ENCODE measurements at regions not wholly inside any gene's neighbourhood (a gene's known extent, or its start where the extent isn't known, plus 50 kb on each side); places are given as distances from the start of the nearest gene placed in this dataset.

- H3K4me3 Mint-ChIP-seq = no peak overlapping the region
- no peak overlapping the region for H3K27ac Mint-ChIP-seq
These were observed 432.3 kb downstream of the TMEM114 start for GRCh38 chr16:8158051-8158450.

DNA sequence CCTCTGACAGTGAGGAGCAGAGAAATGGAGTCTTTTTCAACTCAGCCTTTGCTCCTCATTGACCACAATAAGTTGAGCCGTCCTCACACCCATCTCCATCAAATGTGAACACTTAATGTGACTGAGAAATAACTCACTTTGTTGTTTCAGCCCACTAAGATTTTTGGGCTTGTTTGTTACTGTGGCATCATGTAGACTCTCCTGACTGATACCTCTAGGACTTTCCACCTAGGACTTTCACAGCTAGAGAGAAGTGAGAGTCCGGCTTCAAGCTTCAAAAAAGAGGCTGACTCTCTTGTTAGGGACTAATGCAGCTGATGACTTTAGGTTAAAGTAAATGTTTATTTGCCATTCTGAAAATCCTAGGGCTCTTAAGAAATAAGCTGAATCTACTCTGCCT is 435.0 kb downstream of the TMEM114 start:
- Histone ChIP-seq H3K79me2 (ENCODE audit: low read depth) (no peaks in the 10 kb centered on the region), H3K4me2 (no peak overlapping the region), H3K27ac (no peak overlapping the region), H3K4me1 (no peaks in the 10 kb centered on the region), H3K27me3 (no peaks in the 10 kb centered on the region), H3F3A (ENCODE audit: low read depth) (no peaks in the 10 kb centered on the region), H3K36me3 (no peaks in the 10 kb centered on the region), H2AFZ (replicated peaks) (no peak overlapping the region), H3K4me3 (no peak overlapping the region), H4K20me1 (ENCODE audit: low read depth) (no peaks in the 10 kb centered on the region), H3K9ac (no peak overlapping the region), H3K9me3 (ENCODE audit: low read depth) (no peaks in the 10 kb centered on the region)
- H3K4me1 Mint-ChIP-seq = no peaks in the 10 kb centered on the region
- H3K27me3 Mint-ChIP-seq (ENCODE audit: insufficient read depth, low read depth) = peaks cover 3% of the 10 kb centered on the region
- no peak for DNase-seq (ENCODE audit: low spot score)
- H3K36me3 Mint-ChIP-seq = no peaks in the 10 kb centered on the region
- no peak for TF ChIP-seq EZH2phosphoT487 (IDR thresholded peaks at IDR 0.05)
- TF ChIP-seq, protein P1, sequence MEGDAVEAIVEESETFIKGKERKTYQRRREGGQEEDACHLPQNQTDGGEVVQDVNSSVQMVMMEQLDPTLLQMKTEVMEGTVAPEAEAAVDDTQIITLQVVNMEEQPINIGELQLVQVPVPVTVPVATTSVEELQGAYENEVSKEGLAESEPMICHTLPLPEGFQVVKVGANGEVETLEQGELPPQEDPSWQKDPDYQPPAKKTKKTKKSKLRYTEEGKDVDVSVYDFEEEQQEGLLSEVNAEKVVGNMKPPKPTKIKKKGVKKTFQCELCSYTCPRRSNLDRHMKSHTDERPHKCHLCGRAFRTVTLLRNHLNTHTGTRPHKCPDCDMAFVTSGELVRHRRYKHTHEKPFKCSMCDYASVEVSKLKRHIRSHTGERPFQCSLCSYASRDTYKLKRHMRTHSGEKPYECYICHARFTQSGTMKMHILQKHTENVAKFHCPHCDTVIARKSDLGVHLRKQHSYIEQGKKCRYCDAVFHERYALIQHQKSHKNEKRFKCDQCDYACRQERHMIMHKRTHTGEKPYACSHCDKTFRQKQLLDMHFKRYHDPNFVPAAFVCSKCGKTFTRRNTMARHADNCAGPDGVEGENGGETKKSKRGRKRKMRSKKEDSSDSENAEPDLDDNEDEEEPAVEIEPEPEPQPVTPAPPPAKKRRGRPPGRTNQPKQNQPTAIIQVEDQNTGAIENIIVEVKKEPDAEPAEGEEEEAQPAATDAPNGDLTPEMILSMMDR (IDR thresholded peaks at IDR 0.05) = no peak
- TF ChIP-seq EZH2 (IDR thresholded peaks at IDR 0.05) = no peak
- peaks cover 8% of the 10 kb centered on the region for H3K9me3 Mint-ChIP-seq
- no peak overlapping the region for H3K27ac Mint-ChIP-seq
- no peak overlapping the region for H3K4me3 Mint-ChIP-seq

More at GRCh38 chr16:8158051-8158450, 432.3 kb downstream of the TMEM114 start:
- H4K20me1 ChIP-seq (ENCODE audit: low read depth) = no peaks in the 10 kb centered on the region
- H3K9me3 Mint-ChIP-seq = peaks cover 8% of the 10 kb centered on the region
- H3K9ac ChIP-seq = no peak overlapping the region
- H3K4me1 ChIP-seq = no peaks in the 10 kb centered on the region
- H3K9me3 ChIP-seq (ENCODE audit: low read depth) = no peaks in the 10 kb centered on the region
- H3K27me3 Mint-ChIP-seq (ENCODE audit: insufficient read depth, low read depth) = peaks cover 3% of the 10 kb centered on the region
- no peak overlapping the region for H3K27ac ChIP-seq
- no peaks in the 10 kb centered on the region for H3K36me3 Mint-ChIP-seq
- no peaks in the 10 kb centered on the region for H3F3A ChIP-seq (ENCODE audit: low read depth)
- no peaks in the 10 kb centered on the region for H3K79me2 ChIP-seq (ENCODE audit: low read depth)
- no peaks in the 10 kb centered on the region for H3K36me3 ChIP-seq
- no peak overlapping the region for H3K4me2 ChIP-seq
- H2AFZ ChIP-seq (replicated peaks) = no peak overlapping the region
- no peak for TF ChIP-seq EZH2phosphoT487 (IDR thresholded peaks at IDR 0.05)
- TF ChIP-seq, protein P1 (IDR thresholded peaks at IDR 0.05) = no peak
- no peak for TF ChIP-seq EZH2 (IDR thresholded peaks at IDR 0.05)
- H3K4me1 Mint-ChIP-seq = no peaks in the 10 kb centered on the region
- DNase-seq (ENCODE audit: low spot score) = no peak
- H3K27me3 ChIP-seq = no peaks in the 10 kb centered on the region
- H3K4me3 ChIP-seq = no peak overlapping the region

GRCh38 chr16:8146256-8147012 is 443.9 kb downstream of the TMEM114 start:
- Histone ChIP-seq H3K79me2 (ENCODE audit: low read depth) (no peaks in the 10 kb centered on the region), H3K4me1 (no peaks in the 10 kb centered on the region), H3K9ac (no peak overlapping the region), H3K36me3 (no peaks in the 10 kb centered on the region), H3K27me3 (no peaks in the 10 kb centered on the region), H3K27ac (no peak overlapping the region), H4K20me1 (ENCODE audit: low read depth) (no peaks in the 10 kb centered on the region), H3F3A (ENCODE audit: low read depth) (no peaks in the 10 kb centered on the region), H3K9me3 (ENCODE audit: low read depth) (no peaks in the 10 kb centered on the region), H3K4me3 (no peak overlapping the region), H3K4me2 (no peak overlapping the region), H2AFZ (replicated peaks) (no peak overlapping the region)
- no peaks in the 10 kb centered on the region for H3K9me3 Mint-ChIP-seq
- H3K4me1 Mint-ChIP-seq = peaks cover 5% of the 10 kb centered on the region
- no peak overlapping the region for H3K4me3 Mint-ChIP-seq
- no peak for DNase-seq (ENCODE audit: low spot score)
- TF ChIP-seq EZH2 (IDR thresholded peaks at IDR 0.05) (no peak), EZH2phosphoT487 (IDR thresholded peaks at IDR 0.05) (no peak)
- TF ChIP-seq, protein P1 (IDR thresholded peaks at IDR 0.05) = no peak
- no peaks in the 10 kb centered on the region for H3K36me3 Mint-ChIP-seq
- H3K27me3 Mint-ChIP-seq (ENCODE audit: insufficient read depth, low read depth) = no peaks in the 10 kb centered on the region
- no peak overlapping the region for H3K27ac Mint-ChIP-seq

Data from neural progenitor cell (in vitro differentiated cells).